ENCODE measurements at regions not wholly inside any gene's neighbourhood (a gene's known extent, or its start where the extent isn't known, plus 50 kb on each side); places are given as distances from the start of the nearest gene placed in this dataset.

DNA sequence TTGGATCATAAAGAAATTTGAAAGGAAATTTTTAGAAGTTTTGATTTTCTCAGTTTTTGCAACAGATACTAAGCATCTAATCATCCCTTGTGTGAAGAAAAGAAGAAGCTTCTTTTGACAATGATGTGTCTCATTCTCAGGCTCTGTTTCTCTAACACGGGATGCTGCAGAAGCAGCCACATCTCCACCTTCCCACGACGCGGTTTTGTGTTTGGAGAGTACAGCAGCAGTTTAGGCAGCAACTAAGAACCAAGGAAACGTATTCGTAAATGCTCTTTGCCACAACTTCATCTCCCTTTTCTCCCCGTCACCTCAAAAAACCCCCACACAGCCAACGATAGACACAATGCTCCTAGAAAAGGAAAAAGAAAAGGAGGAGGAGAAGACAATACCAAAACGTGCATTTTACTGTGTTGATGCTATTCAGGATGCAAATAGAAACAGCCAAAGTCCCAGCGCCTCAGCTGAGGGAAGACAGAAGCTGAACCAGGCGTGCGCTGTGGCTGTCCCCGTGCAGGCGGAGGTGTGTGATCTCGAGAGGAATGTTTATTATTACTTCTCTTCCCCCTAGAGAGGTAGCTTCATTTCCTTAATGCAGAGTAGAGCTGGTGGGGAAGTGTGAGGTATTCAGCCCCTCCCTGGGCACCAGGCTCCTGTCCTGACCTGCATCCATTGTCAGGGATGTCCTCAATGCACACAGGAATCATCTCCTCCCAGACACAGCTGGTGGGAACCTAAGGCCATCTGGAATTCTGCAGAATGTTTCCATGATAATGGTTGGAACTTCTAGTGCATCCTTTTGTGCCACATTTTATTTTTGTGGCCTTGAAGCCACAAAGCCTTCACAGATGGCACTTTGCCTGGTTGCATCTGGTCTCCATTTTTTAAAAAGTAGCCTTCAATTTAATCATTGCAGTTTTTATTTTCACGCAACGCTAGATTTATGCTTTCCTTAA lies 174.6 kb upstream of the KLF6 start:
- TF ChIP-seq, protein P1, sequence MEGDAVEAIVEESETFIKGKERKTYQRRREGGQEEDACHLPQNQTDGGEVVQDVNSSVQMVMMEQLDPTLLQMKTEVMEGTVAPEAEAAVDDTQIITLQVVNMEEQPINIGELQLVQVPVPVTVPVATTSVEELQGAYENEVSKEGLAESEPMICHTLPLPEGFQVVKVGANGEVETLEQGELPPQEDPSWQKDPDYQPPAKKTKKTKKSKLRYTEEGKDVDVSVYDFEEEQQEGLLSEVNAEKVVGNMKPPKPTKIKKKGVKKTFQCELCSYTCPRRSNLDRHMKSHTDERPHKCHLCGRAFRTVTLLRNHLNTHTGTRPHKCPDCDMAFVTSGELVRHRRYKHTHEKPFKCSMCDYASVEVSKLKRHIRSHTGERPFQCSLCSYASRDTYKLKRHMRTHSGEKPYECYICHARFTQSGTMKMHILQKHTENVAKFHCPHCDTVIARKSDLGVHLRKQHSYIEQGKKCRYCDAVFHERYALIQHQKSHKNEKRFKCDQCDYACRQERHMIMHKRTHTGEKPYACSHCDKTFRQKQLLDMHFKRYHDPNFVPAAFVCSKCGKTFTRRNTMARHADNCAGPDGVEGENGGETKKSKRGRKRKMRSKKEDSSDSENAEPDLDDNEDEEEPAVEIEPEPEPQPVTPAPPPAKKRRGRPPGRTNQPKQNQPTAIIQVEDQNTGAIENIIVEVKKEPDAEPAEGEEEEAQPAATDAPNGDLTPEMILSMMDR (IDR thresholded peaks at IDR 0.05; ENCODE audit: borderline replicate concordance, extremely low read depth, low read length, poor library complexity, severe bottlenecking), result no peak
- TF ChIP-seq EZH2 (IDR thresholded peaks at IDR 0.05; ENCODE audit: borderline replicate concordance, low read depth, low read length, severe bottlenecking), result no peak

Measured in DND-41 (cell line).